GM18520 (cell line): ENCODE measurements at regions not wholly inside any gene's neighbourhood (a gene's known extent, or its start where the extent isn't known, plus 50 kb on each side); places are given as distances from the start of the nearest gene placed in this dataset.

Experiments used
- ATAC-seq: cut with Tn5 transposase; IDR thresholded peaks from one replicate; pipeline ENCODE4 v1.9.1; 2021; ENCODE audit not compliant: unreplicated experiment

DNA sequence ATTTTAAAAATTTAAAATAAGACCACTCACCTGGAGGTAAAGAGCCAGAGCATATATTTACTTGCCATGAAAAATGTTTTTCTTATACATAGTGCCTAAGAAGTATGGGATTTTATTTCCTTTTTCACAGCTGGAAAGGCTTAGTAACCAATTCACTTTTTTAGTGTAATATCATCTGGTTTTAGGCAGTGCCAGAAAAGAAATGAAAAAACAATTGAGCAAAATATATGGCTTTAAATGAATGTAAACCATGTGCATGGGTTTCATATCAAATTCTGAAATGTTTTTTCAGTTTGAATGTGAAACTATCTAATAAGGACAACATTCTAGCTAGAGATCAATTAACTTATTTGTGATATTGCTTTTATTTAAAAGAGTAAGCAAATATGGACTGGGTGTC lies 672.4 kb upstream of the ADAMTS5 start:
- no peak for ATAC-seq

DNA sequence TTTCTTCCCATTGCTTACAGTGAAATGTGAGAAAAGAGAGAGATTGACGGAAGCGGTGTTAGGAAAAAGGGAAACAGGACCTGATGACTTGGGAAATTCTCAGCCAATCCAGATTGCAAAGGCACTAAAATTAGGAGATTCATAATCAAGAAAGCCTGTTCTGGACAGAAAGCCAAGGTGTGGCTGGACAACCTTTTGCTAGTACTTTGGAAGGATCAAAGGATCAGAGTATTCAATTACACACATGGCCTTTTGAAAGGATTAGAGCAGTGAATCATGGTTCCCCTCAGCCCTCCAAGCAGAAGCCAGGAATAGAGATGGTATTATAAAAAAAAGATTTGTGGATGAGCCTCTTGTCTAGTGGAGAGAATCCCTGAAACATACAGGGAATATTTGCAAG lies 669.8 kb upstream of the ADAMTS5 start:
- ATAC-seq: no peak

DNA sequence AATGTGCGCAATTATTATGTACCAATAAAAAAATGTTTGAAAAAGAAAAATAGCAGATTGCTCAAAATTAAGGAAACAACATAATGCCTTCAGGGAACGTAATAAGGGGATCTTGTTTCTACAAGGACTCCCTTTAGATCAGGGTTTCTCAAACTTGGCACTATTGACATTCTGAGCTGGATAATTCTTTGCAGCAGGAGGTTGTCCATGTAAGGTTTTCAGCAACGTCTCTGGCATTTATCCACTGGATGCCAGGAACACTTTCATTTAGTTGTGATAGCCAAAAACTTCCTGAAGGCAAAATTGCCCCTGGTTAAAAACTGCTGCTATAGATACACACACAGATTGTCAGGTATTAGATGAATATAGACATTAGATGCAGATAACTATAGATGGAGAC lies 666.7 kb upstream of the ADAMTS5 start:
- no peak for ATAC-seq

DNA sequence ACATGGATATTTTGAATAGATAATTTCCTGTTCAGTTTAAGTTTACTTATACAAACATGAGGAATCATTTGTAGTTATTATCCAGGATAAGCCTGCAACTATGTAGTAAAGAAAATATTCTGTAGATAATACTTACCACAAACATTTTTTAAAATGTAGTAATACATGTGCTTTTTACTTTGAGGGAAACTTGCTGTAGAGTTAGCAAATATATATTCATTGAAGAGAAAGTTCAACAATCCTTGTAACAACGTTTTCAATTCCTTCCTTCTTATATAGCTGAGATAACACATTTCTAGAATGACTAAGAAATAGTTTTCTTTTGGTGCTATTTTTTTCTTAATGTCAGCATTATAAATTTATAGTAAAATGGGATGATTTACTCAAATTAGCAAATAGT lies 664.6 kb upstream of the ADAMTS5 start:
- ATAC-seq: no peak

DNA sequence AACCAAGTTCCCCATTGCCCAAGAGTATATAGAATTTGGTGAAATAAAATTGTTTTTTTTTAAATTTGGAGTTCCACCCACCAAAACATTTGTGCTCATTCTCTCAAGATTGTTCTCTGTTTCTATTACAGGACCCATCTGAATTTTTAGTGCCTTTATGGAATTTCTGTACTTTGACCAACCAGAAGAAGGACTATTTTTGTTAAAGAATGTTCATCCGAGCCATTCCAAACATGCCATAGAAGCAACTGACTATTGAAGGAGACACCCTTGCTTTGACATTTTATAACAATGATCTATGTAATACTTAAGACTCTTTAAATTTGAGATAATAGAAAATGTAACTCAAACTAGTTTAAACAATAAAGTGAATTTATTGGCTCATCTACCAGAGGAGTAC lies 655.7 kb upstream of the ADAMTS5 start:
- no peak for ATAC-seq

DNA sequence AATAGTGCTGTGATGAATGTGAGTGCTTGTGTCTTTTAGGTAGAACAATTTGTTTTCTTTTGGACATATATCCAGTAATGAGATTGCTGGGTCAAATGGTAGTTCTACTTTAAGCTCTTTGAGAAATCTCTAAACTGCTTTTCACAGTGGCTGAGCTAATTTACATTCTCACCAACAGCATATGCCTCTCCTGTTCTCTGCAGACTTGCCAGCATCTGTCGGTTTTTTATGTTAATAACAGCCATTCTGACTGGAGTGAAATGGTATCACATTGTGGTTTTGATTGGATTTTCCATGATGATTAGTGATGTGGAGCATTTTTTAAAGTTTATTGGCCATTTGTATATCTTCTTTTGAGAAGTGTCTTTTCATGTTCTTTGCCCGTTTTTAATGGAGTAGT lies 647.3 kb upstream of the ADAMTS5 start:
- ATAC-seq: no peak

DNA sequence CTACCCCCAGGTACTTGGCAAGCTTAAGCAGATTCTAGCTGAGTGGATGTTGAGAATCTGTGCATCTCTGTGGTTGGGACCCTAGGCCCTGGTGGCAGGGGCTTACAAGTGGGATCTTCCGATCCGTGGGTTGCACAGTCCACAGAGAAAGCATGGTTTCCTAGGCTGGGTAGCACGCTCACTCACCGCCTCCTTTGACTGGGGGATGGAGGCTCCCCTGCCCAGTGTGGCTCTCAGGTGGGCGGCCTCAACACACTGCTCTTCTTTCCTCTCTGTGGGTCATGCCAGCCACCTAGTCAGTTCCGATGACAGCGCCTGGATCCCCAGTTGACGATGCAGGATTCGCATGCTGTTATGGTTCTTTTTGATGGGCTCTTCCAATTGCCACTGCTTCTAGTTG lies 639.5 kb upstream of the ADAMTS5 start:
- ATAC-seq: no peak

DNA sequence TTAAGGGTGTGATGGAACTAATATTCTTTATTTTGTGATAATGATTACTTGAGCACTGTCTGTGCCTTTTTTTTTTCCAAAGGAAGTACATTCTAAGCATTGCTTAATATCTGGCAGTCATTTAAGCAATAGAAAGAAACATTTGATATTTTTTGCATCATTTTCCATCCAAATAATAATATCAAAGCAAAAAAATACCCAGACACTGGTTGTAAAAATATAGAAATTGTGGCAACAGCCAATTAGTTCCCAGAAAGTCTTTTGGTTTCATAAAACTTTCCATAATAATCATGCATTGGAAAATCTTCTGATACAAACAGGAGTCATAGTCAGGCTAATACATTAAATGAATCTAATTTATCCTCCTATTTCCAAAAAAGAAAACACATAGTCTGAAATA lies 629.3 kb upstream of the ADAMTS5 start:
- ATAC-seq: no peak

DNA sequence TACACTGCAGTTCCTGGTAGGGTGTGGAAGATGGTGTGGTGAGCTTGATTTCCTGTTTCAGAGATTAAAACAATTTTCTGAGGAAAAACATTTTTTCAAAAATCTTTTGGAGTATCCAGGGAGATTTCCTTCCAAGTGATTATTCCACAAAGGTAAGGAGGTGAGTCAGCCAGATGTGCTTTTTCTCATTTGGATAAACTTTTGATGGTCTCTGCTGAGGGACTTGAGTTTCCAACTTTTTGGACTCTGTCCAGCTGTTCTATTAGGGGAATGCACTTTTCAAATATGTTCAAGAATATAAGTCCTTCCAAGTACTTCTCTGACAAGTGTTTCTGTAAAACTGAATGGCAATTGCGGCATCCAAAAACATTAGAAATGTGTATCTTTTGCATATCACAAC lies 628.8 kb upstream of the ADAMTS5 start:
- ATAC-seq: no peak

DNA sequence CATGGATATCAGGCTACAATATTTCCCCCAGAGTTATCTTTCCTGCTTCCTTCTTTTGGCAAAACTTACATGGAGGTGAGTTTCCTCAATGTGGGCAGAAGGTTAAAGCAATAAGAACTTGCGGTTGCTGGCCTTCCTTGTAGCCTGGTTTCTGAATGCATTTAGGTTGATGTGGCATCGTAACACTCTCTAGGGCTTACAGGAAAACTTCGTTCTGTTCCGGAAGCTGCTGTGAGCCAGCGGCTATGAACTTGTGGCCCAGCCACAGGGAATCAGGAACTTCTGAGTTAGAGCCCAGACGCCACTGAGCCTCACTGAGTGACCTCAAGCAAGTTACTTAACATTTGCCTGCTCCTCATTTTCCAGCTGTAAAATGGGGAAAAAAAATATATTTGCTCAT lies 623.4 kb upstream of the ADAMTS5 start:
- no peak for ATAC-seq

DNA sequence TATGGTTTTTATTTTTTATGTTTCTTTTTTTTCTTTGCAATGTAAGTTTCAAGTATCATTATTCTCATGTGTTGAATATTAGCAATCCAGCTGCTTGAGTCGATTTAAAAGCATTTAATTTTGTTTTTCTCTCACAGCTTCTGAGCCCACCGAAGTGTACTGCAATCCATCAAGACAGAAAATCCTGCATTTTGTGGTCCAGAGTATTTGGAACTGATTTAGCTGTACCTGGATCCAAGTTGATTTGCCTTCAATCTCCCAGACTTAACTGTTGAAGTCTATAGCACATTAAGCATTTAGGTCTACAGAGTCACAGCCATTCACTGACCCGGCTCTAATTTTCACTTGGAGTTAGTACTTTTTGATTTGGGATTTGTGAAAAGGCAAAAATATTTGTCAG lies 622.9 kb upstream of the ADAMTS5 start:
- no peak for ATAC-seq

DNA sequence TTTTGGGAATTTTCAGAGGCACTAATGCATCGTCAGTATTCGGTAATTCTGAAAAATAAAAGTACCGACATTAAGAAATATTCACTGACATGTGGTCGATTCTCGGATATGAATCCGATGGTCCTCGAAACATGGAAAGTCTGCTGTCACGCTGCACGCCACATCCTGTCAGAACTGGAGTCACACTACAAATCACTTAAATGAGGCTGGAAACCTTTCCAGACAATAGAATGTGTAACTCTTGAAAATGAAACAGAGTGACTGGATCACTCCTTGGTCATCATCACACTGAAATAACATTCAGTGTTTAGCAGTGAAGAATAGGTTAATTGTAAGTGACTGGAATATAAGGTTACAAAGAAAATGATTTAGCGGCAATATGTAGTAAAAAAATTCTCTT lies 620.1 kb upstream of the ADAMTS5 start:
- ATAC-seq: no peak

DNA sequence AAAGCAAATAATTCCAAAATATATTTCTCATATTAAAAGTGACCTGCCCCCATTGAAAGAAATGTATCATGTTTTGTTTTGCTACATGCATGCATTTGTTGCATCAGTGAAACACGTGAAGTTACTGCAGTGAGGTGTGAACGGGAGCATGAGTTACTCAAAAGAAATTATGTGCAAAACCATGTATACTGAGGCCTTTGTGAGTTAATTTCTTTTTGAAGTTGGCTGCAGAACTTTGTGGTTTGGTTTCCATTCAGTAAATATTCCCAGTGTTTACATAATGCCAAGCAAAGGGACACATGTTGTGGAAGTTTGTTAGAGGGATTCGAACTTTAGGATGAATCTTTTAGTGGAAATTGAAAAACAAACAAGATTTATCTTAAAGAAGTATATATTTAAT lies 619.4 kb upstream of the ADAMTS5 start:
- ATAC-seq: no peak

DNA sequence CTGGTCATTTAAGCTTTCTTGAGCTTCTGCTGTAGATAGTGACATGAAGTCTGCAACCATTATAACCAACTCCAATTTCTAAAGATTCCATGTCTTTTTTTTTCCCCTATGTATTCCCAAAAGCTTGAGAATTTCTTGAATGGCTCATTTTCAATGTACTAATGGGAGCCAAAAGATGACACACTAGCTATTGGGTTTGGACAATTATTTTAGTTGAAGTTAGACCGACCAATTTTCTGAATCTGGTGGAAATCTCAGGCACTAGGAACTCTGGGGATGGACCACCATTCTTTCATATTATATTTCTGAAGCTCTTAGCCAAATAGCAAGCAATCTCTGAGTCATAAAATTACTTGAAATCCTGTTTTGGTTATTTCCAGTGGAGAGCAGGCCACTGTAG lies 617.4 kb upstream of the ADAMTS5 start:
- ATAC-seq: no peak

DNA sequence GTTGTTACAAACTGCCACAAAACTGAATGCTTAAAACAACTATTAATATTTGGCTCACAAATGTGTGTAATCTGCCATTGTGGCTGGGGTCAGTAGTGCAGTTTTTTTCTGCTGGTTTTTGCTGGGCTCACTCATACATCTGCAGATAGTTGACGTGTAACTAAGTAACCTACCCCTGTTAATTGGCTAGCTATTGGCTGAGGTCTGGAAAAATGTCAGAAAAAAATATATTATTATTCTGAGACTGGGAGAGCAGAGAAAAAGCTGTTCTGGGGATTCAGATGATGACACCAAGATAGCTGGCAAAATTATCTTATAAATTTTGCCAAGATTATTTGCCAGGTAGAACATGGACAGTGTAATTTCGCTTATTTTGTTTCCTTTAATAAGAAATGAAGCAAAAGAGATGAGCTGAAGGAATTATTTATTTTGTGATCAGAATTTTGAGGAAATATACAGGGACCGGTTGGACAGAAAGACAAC lies 616.1 kb upstream of the ADAMTS5 start:
- no peak for ATAC-seq

DNA sequence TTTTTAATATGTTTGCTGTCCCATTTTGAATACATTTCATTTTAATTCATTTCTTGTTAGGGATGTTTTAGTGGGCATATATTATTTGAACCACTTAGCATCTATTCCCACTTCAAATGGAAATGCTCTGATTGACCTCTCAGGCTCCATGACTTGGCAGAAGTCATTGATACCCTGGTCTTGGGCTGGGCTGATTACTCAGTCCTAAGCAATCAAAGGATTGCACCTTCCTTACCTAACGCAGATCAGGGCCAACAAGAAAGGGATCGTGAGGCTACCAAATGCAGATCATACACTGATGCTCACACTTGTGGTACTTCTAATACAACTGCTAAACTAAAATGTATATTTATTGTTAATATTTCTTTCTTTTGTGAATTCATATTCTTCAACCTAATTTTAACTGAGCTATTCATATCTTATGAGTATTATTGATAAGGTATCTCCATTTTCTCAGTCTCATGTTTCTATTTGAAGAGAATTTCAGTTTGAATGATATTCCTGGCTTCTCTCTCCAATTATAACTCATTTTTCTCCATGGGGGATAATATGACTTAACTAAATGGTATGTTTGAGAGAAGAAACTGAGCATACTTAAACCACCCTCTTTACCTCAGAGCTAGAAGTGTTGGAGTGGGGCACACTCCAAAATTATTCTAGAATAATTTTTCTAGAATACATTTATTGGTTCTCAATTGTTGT lies 615.5 kb upstream of the ADAMTS5 start:
- no peak for ATAC-seq

DNA sequence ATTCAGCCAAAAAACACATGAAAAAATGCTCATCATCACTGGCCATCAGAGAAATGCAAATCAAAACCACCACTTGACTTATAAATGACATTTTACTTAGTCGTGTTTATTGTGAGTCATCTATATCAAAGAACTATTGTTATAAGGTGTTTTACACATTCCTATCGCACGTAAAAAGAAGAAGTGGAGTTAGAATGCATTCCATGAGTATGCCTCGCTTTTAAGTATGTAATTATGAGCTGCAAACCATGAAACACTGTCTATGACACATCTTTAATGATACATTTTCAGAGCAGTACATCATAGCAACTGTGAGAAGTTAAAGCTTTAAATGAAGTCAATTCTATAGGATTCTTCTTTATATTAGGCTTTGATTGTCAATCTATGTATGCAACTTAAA lies 614.3 kb upstream of the ADAMTS5 start:
- ATAC-seq: no peak

DNA sequence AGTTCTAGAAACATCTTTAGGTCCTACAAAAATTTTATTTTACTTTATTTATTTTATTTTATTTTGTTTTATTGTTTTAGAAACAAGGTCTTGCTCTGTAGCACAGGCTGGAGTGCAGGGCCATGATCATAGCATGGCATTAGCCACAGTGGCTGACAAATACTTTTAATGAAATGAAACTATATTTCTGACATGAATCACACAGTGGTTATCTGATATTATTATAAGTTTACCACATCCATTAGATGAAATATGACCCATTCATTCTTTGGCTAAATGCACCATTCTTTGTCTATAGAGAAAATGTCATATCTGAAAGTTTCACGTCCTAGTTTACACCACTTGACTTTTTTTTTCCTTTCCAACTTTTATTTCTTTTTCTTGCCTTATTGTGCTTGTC lies 613.4 kb upstream of the ADAMTS5 start:
- no peak for ATAC-seq

DNA sequence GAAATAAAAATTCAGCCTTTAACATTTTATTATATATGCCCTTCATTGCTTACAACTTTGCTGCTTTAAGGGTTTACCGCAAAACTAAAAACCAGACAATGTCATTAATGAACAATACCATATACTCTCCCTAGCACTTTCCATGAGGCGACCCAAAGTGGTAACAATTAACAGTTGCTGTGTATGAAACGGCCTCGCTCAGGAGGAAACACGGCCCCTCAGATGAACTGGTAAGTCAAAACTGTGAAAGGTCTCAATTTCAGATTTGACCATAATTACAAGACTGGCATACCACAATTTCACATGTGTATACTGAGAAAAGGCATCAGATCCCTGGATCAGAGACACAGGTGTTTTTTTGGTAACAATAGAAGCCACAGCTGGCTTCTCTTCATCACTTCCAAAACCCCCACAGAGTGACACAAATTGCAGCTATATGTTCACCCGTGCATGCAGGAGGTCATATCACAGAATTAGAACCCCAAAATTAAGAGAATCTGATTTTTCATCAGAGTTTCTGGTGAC lies 611.9 kb upstream of the ADAMTS5 start:
- ATAC-seq: no peak

DNA sequence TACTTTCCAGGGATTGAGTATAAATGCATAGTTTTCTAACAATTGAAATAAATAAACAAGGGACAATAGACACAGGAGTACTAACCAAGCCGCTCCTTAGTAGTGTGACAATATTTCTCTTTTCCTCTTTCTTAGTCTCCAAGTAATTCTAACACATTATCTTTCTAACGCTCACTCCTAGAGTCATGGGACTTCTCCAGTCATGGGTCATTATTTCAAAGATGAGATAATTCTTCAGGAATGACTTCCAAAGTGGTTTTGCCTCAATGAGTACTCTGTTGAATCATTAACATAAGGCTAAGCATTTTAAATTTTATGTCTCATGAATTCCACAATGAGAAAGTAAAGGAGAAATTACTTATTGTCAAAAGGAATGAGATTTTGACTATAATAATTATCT lies 605.8 kb upstream of the ADAMTS5 start:
- no peak for ATAC-seq

DNA sequence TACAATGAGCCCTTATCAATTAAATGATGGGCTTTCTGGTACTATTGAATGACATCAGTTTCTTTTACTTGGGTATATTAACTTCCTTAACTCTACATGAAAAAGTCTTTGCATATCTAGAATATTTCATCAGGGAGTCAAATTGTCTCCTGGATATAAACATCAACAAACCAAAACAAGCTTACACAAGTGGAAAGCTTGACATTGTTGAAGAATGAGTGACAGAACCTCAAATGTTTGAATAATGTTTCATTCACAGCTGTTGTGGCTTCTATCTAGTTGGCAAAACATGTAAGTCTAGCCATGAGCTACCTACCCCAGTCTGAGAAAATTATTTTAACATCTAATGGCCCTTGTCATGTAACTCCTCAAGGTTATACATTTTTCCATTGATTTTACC lies 604.8 kb upstream of the ADAMTS5 start:
- no peak for ATAC-seq

DNA sequence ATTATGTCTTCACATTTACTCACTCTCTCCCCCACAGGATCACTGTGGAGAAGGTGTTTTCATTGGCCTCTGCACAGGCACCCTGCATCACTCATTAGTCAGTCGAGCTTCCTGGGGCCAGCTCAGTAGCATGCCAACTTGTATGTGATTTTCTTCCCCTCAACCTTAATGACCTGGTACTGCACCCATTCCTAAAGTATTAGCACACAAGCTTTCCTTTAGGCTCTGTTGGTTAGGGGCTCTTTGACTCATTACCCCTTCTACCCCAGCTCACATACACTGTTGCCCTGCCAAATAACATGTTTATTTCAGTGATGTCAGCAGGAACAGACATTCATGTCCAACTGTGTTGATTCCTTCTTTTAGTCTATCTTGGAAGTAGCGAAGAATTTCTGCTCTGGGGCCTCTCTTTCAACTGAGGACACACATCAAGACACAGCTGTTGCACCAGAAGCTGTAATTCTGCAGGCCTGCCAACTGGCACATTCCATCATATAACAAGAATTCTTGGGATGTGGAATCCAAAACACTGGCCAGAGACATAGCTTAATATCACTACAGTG lies 603.5 kb upstream of the ADAMTS5 start:
- no peak for ATAC-seq

DNA sequence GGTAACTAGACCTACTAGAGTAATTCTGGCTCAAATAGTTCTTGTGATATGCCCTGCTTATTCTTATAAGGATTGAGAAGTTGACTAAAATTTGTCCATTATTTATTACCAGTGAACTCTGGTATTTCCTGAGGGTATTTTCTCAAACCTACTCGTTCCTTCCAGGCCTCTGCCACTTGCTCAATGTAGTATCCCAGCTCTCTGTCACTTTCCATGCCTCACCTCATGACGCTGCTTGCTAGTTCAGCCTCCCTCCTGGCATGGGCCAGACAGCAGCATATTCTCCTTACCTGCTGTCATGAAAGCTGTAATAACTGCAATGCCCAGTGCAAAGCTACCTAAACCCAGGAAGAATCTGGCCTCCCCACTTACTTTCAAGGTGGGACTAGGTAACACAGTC lies 602.9 kb upstream of the ADAMTS5 start:
- no peak for ATAC-seq
